BLaER1 (cell line): ENCODE measurements at regions not wholly inside any gene's neighbourhood (a gene's known extent, or its start where the extent isn't known, plus 50 kb on each side); places are given as distances from the start of the nearest gene placed in this dataset.

ENCODE experiments used
- H3K27ac ChIP-seq: shearing (Covaris generic); formaldehyde crosslinking; 2 replicates; pipeline ENCODE4 v1.8.1; 2022
- H3K27me3 ChIP-seq: shearing (Covaris generic); formaldehyde crosslinking; 2 replicates; pipeline ENCODE4 v1.8.1; 2022
- H3K36me3 ChIP-seq: shearing (Covaris generic); formaldehyde crosslinking; 2 replicates; pipeline ENCODE4 v1.8.1; 2022
- H3K4me1 ChIP-seq: shearing (Covaris generic); formaldehyde crosslinking; 2 replicates; pipeline ENCODE4 v1.8.1; 2022
- H3K4me2 ChIP-seq: shearing (Covaris generic); formaldehyde crosslinking; 2 replicates; pipeline ENCODE4 v1.8.1; 2022
- H3K4me3 ChIP-seq: shearing (Covaris generic); formaldehyde crosslinking; 2 replicates; pipeline ENCODE4 v1.8.1; 2022
- H3K9ac ChIP-seq: shearing (Covaris generic); formaldehyde crosslinking; 2 replicates; pipeline ENCODE4 v1.8.1; 2022
- H3K9me3 ChIP-seq: shearing (Covaris generic); formaldehyde crosslinking; 2 replicates; pipeline ENCODE4 v1.8.1; 2022
- H4K20me1 ChIP-seq: shearing (Covaris generic); formaldehyde crosslinking; 2 replicates; pipeline ENCODE4 v1.8.1; 2022
- Cebpa-rat ChIP-seq: shearing (Covaris generic); IDR thresholded peaks from 2 replicates; pipeline ENCODE4 v1.8.1; 2022

DNA sequence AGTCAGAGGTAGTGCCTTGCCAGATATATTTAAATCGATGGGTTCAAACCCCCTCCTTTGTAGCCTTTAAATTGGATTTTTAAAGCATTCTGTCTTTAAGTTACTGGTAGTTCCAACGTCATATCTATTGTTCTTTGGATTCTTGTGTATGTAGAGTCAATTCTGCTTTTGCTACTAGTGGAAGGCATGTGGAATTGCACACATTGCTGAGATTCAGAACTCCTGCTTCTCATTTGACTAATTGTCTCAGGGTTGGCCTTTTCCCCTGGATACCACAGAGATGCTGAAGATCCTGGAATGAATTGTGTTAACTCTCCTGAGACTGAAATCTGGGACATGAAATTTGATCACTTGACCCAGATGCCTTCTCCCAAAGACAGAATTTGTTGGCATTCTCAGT, 328.3 kb upstream of the RPS6KA3 start:
- H3K27ac ChIP-seq, result no peak overlapping the region
- no peak for TF ChIP-seq Cebpa-rat
- no peaks in the 10 kb centered on the region for H3K36me3 ChIP-seq
- no peaks in the 10 kb centered on the region for H4K20me1 ChIP-seq
- H3K4me2 ChIP-seq, result no peak overlapping the region
- H3K9ac ChIP-seq, result no peak overlapping the region
- H3K27me3 ChIP-seq, result no peaks in the 10 kb centered on the region
- H3K9me3 ChIP-seq, result no peaks in the 10 kb centered on the region
- H3K4me1 ChIP-seq, result no peaks in the 10 kb centered on the region
- H3K4me3 ChIP-seq, result no peak overlapping the region

DNA sequence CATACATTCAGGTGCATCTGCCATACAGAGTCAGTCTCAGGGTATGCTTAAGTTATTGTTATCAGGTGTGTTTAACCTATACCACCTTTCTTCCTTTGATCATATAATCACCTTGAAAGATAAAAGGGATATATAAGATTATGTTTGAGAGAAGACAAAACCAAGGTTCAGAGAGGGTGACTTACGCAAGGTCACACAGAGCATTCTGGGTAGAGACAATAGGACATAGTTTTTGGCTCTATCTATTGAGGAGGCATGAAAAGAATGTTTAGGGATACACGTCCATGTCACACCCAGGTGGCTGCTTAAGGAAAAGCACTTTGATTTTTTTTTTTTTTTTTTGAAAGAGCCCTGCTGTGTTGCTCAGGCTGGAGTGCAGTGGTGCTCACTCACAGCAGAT, 327.1 kb upstream of the RPS6KA3 start:
- Histone ChIP-seq H3K9ac (no peak overlapping the region), H3K9me3 (peaks cover 3% of the 10 kb centered on the region), H3K4me2 (no peak overlapping the region), H3K36me3 (no peaks in the 10 kb centered on the region), H3K27me3 (no peaks in the 10 kb centered on the region), H3K4me3 (no peak overlapping the region), H4K20me1 (no peaks in the 10 kb centered on the region), H3K4me1 (no peaks in the 10 kb centered on the region), H3K27ac (no peak overlapping the region)
- no peak for TF ChIP-seq Cebpa-rat

DNA sequence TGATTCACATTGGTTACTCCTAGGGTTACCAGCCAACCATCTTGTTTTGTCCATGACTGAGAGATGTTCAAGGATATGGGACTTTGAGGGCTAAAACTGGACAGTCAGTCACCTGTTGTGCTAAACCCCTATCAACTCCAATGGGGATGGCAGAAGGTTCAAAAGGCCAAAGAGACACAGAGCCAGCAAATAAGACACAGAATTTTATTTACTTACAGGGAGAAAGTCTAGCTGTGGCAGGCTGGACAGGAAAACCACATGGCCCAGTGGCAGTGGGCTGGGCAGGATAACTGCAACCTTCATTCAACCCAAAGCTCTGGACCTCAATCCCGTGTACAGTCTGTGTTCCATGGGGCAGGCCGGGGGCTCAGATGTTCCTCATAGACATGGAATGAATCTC, 326.7 kb upstream of the RPS6KA3 start:
- no peak overlapping the region for H3K27ac ChIP-seq

DNA sequence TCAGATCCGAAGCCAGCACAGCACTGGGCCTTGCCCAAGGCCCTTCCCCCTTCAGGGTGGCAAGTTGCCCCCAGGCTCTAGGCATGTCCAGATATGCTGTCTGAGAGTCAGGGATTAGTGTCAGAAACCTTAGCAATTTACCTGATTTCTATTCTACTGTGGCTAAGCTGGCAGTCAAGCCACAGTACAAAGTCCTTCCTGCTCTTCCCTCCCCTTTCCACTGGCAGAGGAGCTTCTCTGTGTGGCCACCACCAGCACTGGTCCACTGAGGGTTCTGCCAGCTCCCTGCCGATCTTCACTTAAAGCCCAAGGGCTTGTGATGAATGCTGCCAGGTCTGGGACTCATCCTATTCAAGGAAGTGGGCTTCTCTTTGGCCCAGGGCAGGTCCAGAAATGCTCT, 324.5 kb upstream of the RPS6KA3 start:
- H3K9me3 ChIP-seq, result peaks cover 7% of the 10 kb centered on the region
- no peak for TF ChIP-seq Cebpa-rat

More for the DNA sequence above, 326.7 kb upstream of the RPS6KA3 start:
- Histone ChIP-seq H3K4me3 (no peak overlapping the region), H3K36me3 (no peaks in the 10 kb centered on the region), H3K27me3 (no peaks in the 10 kb centered on the region), H3K9me3 (peaks cover 7% of the 10 kb centered on the region), H3K9ac (no peak overlapping the region), H3K4me2 (no peak overlapping the region), H4K20me1 (no peaks in the 10 kb centered on the region), H3K4me1 (no peaks in the 10 kb centered on the region)
- TF ChIP-seq Cebpa-rat, result no peak

DNA sequence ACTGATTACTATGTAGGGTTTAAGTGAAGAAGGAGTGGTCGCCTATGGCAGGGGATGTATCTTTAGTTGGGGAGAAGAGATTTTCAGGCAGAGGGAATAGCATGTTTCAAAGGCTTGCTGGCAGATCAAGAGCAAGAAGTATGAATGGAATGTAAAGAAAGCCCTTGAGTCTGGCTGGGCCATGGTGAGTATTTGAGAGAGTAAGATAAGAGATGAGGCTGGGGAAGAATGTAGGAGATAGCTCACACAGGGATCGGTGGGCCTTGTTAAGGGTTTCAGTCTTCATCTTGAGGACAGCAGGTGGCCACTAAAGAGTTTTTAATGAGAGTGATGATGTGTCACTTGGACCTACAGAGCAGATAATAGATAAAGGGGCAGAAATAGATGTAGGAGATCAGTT, 319.1 kb upstream of the RPS6KA3 start:
- Histone ChIP-seq H3K4me1 (no peaks in the 10 kb centered on the region), H3K27ac (no peak overlapping the region), H3K36me3 (no peaks in the 10 kb centered on the region), H4K20me1 (no peaks in the 10 kb centered on the region), H3K9ac (no peak overlapping the region), H3K4me2 (no peak overlapping the region), H3K4me3 (no peak overlapping the region), H3K9me3 (peaks cover 7% of the 10 kb centered on the region), H3K27me3 (no peaks in the 10 kb centered on the region)
- no peak for TF ChIP-seq Cebpa-rat

More for the DNA sequence above, 324.5 kb upstream of the RPS6KA3 start:
- Histone ChIP-seq H3K27me3 (no peaks in the 10 kb centered on the region), H3K4me3 (no peak overlapping the region), H3K36me3 (no peaks in the 10 kb centered on the region), H3K4me1 (no peaks in the 10 kb centered on the region), H4K20me1 (no peaks in the 10 kb centered on the region), H3K4me2 (no peak overlapping the region), H3K27ac (no peak overlapping the region), H3K9ac (no peak overlapping the region)

DNA sequence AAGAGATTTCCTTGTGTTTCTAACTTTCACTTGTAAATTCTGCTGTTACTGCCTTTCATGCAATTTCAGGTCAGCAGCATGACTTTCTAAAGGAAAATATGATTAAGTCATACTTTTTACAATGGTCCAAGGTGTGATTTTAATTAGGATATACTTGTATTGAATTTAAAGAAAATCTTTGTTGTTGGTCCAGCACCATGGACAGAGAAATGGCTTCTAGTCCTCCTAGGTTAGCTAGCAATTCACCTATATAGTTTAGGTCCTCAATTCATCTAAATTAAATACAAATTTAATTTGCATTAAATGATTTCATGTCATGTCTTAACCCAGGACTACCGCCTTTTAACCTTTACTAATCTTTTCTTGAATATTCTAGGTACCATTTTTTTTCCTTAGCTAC, 304.9 kb upstream of the RPS6KA3 start:
- no peak for TF ChIP-seq Cebpa-rat
- Histone ChIP-seq H3K27me3 (no peaks in the 10 kb centered on the region), H3K27ac (no peak overlapping the region), H4K20me1 (no peaks in the 10 kb centered on the region), H3K9ac (no peak overlapping the region), H3K4me2 (no peak overlapping the region), H3K36me3 (no peaks in the 10 kb centered on the region), H3K4me1 (peaks cover 11% of the 10 kb centered on the region), H3K4me3 (no peak overlapping the region), H3K9me3 (no peaks in the 10 kb centered on the region)

DNA sequence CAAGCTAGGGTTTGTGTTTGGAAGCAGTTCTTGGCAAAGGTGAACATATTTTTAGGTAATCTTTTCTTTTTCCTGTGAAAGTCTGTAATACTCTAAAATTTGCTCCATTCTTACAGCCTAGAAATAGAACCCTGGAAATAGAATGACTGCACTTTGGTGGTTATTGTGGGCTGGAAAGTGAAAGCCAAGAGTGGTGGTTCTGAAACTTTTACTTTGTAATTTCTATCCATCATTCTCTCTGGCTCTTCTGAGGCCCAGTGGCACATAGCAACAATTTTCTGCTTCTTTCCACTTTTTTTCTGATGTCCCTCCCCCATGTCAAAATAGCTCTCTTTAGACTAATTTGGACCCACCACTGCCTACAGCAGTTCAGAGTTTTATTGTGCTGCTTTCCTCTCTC, 300.4 kb upstream of the RPS6KA3 start:
- Histone ChIP-seq H4K20me1 (no peaks in the 10 kb centered on the region), H3K4me1 (peaks cover 18% of the 10 kb centered on the region), H3K27me3 (no peaks in the 10 kb centered on the region), H3K9ac (no peak overlapping the region), H3K36me3 (no peaks in the 10 kb centered on the region), H3K4me2 (peak overlapping the region; percentile 36), H3K27ac (no peak overlapping the region), H3K4me3 (no peak overlapping the region), H3K9me3 (no peaks in the 10 kb centered on the region)
- TF ChIP-seq Cebpa-rat, result no peak

DNA sequence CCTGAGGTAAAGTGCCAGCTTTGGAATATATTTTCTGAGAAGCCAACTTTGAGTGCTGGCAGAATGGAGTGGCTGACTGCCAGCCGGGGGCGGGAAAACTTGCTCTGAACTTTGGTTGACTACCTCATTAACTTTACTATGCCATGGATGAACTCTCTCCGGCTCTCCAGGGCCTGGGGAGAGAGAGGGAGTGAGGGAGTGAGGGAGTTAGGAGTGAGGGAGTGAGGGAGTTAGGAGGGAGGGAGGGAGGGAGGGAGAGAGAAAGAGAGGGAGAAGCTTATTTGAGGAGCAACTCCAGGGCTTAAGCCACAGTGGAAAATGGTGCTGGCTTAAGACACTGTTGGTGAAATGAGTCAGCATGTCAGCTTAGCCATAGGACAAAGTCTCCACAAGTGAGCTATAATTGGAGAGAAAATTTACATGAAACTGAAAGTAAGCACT, 280.9 kb upstream of the RPS6KA3 start:
- H3K27me3 ChIP-seq, result no peaks in the 10 kb centered on the region
- no peaks in the 10 kb centered on the region for H4K20me1 ChIP-seq
- H3K9ac ChIP-seq, result no peak overlapping the region
- peaks cover 29% of the 10 kb centered on the region for H3K9me3 ChIP-seq
- H3K27ac ChIP-seq, result no peak overlapping the region
- H3K4me1 ChIP-seq, result no peaks in the 10 kb centered on the region
- no peaks in the 10 kb centered on the region for H3K36me3 ChIP-seq
- no peak for TF ChIP-seq Cebpa-rat
- H3K4me3 ChIP-seq, result no peak overlapping the region
- no peak overlapping the region for H3K4me2 ChIP-seq

DNA sequence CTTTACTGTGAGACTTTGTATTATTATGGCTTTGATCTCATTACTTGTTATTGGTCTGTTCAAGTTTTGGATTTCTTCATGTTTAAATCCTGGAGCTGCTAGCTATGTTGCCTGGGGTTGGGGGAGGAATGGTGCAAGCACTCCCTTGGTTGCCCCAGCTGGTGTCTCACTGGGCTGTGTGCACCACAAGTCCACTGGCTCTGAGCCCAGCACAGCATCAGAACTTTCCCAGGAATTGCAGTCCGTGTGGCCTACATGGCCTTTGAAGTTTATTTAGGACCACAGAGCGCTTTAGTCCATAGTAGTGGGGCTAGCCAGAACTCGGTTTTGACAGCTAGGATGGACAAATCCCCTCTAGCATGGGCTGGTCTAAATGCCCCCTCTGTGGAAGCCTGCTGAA, 278.8 kb upstream of the RPS6KA3 start:
- no peaks in the 10 kb centered on the region for H3K36me3 ChIP-seq
- no peak for TF ChIP-seq Cebpa-rat
- H3K9ac ChIP-seq, result no peak overlapping the region
- H3K4me3 ChIP-seq, result no peak overlapping the region
- no peak overlapping the region for H3K4me2 ChIP-seq
- no peaks in the 10 kb centered on the region for H3K4me1 ChIP-seq
- H4K20me1 ChIP-seq, result no peaks in the 10 kb centered on the region
- H3K9me3 ChIP-seq, result peaks cover 50% of the 10 kb centered on the region
- no peak overlapping the region for H3K27ac ChIP-seq
- no peaks in the 10 kb centered on the region for H3K27me3 ChIP-seq

DNA sequence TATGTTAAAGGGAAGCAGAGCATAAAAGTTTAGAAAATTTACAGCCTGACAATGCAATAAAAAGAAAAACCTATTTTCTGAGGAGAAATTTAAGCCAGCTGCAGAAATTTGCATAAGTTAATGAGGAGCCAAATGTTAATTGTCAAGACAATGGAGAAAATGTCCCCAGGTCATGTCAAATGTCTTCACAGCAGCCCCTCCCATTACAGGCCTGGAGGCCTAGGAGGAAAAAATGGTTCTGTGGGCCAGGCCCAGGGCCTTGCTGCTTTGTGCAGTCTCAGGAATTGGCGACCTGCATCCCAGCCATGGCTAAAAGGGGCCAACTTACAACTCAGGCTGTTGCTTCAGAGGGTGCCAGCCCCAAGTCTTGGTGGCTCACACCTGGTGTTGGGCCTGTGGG, 275.4 kb upstream of the RPS6KA3 start:
- no peak overlapping the region for H3K27ac ChIP-seq
- no peaks in the 10 kb centered on the region for H3K27me3 ChIP-seq
- no peaks in the 10 kb centered on the region for H3K4me1 ChIP-seq
- H4K20me1 ChIP-seq, result no peaks in the 10 kb centered on the region
- H3K9me3 ChIP-seq, result peaks cover 50% of the 10 kb centered on the region
- H3K4me3 ChIP-seq, result no peak overlapping the region
- H3K4me2 ChIP-seq, result no peak overlapping the region
- no peaks in the 10 kb centered on the region for H3K36me3 ChIP-seq
- no peak overlapping the region for H3K9ac ChIP-seq
- no peak for TF ChIP-seq Cebpa-rat

DNA sequence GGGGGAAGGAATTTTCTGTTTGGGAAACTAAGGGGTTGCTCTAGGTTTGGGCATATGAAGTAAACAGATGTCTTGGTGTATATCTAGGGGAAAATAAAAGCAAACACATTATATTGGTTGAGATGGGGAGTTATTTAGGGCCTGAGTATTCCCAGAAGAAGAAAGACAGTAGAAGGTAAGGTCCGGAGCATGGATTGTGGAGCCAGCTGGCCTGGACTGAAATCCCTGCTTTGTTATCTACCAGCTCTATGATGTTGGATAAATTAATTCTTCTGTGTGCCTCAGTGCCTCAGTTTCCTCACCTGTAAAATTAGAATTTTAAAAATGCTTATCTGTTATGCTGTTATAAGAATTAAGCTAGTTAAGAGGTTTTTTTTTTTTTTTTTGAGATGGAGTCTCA, 272.3 kb upstream of the RPS6KA3 start:
- Histone ChIP-seq H3K36me3 (no peaks in the 10 kb centered on the region), H3K27me3 (no peaks in the 10 kb centered on the region), H3K9me3 (peaks cover 34% of the 10 kb centered on the region), H3K4me2 (no peak overlapping the region), H3K27ac (no peak overlapping the region), H3K9ac (no peak overlapping the region), H3K4me3 (no peak overlapping the region), H4K20me1 (no peaks in the 10 kb centered on the region), H3K4me1 (no peaks in the 10 kb centered on the region)
- no peak for TF ChIP-seq Cebpa-rat
